ENCODE measurements at regions not wholly inside any gene's neighbourhood (a gene's known extent, or its start where the extent isn't known, plus 50 kb on each side); places are given as distances from the start of the nearest gene placed in this dataset.

DNA sequence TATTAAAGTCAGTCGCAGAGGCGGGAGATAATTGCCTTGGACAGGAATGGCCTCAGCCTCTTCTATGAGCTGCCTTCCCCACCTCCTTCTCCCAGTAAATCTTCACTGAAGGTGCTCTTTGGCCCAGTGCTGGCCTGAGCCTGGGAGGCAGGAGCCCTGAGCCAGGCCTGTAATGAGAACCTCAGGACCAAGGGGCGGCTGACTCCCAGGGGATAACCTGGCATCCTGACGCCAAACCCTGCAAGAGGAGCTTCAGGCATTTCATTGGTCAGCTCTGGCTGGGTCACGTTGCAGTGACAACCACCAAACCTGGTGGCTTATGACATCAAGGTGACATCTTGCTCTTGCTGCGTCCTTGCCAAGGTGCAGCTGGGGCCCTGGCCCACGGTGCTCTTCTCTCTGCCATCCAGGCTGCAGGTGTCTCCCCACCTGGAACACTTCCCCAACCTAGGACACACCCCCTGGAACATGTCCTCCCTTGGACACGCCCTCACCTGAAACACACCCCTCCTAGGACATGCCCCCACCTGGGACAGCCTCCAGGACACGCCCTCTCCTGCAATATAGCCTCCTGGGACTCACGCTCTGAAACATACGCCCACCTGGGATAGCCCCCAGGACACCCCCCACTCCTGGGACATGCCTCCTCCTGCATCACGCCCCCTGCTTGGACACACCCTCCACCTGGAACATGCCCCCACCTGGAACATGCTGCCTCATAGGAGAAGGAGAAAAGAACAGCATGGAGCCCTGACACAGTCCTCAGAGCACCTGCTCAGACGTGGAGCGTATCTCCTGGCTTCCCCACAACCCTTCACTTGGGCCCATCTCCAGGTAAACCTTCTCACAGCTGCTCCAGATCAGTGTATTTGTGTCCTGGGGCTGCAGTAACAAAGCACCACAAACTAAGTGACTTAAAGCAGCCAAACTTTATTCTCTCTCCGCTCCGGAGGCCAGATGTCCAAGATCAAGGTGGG lies 333.6 kb downstream of the NPHP4 start:
- TF ChIP-seq, protein P1, sequence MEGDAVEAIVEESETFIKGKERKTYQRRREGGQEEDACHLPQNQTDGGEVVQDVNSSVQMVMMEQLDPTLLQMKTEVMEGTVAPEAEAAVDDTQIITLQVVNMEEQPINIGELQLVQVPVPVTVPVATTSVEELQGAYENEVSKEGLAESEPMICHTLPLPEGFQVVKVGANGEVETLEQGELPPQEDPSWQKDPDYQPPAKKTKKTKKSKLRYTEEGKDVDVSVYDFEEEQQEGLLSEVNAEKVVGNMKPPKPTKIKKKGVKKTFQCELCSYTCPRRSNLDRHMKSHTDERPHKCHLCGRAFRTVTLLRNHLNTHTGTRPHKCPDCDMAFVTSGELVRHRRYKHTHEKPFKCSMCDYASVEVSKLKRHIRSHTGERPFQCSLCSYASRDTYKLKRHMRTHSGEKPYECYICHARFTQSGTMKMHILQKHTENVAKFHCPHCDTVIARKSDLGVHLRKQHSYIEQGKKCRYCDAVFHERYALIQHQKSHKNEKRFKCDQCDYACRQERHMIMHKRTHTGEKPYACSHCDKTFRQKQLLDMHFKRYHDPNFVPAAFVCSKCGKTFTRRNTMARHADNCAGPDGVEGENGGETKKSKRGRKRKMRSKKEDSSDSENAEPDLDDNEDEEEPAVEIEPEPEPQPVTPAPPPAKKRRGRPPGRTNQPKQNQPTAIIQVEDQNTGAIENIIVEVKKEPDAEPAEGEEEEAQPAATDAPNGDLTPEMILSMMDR (IDR thresholded peaks at IDR 0.05; ENCODE audit: borderline replicate concordance, extremely low read depth, low read length, poor library complexity, severe bottlenecking): no peak
- no peak for TF ChIP-seq EZH2 (IDR thresholded peaks at IDR 0.05; ENCODE audit: borderline replicate concordance, low read depth, low read length, severe bottlenecking)
